DMS153 (cell line): ENCODE measurements at regions not wholly inside any gene's neighbourhood (a gene's known extent, or its start where the extent isn't known, plus 50 kb on each side); places are given as distances from the start of the nearest gene placed in this dataset.

Source experiments
- DNase-seq: peaks from one replicate; lab custom pipeline; 2025; lab: John Stamatoyannopoulos, UW

GRCh38 chr13:40252241-40252640 lies 414.2 kb downstream of the FOXO1 start:
- no peak for DNase-seq

GRCh38 chr13:40252676-40253075 lies 413.8 kb downstream of the FOXO1 start:
- DNase-seq = no peak

DNA sequence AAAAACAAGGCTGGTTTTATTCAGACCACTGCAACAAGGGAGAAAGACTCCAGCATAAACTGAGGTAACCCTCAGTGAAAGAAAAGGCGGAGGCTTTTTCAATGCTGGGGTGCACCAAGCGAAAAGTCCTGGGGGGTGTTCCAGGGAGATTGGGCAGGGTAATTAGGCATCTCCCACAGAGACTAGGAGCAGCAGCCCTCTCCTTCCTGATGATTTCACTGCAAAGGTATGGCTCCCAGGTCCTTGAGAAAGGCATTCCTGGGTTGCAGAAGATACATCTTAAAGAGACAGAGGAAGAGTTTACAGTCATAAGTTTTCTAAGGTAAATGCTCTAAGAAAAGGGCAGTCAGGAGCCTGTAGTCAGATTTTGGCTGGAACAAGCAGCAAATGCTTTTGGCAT lies 412.0 kb downstream of the FOXO1 start:
- DNase-seq = no peak

DNA sequence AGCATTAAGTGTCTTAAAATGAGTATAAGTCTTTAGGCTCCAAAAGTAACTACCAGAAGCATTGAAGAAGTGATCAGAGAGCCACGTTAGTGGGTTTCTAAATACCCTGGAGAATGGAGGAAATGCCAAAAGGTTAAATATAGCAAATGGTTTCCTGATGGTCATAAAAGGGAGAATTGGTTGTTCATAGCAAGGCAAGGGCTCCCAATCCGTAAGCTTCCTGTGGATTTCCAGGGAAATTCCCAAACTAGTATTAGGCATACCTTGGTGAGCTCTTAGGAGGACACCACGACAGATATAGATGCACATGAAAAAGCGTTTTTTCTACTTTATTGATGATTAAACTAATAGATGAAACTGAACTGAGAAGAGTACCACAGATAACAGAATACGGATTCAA lies 410.9 kb downstream of the FOXO1 start:
- no peak for DNase-seq

- DNase-seq = no peak
These were observed 406.5 kb downstream of the FOXO1 start for GRCh38 chr13:40259899-40260298.

- DNase-seq = no peak
These were observed 405.1 kb downstream of the FOXO1 start for GRCh38 chr13:40261336-40261735.

- DNase-seq = no peak
These were observed 404.5 kb downstream of the FOXO1 start for GRCh38 chr13:40261947-40262346.

DNA sequence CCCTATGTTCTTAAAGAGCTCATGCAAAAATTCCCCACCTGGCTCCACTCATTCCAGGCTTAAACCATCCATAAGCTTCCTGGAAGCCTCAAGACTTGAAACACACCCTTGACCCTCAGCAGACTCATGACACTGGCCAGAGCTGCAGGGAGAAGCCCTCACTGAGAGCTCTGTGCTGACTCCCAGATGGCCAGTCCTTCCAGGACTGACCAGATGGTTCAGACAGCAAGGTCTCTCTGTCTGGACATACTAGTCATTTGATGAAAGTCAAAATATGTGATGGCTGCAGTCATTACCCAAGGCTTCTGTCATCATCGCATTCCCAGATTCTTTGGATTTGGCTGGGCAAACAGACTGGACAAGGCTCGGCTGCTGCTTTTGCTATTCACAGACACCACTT lies 397.4 kb downstream of the FOXO1 start:
- no peak for DNase-seq

GRCh38 chr13:40270726-40271125 lies 395.7 kb downstream of the FOXO1 start:
- DNase-seq = no peak

GRCh38 chr13:40271271-40271885 lies 395.1 kb downstream of the FOXO1 start:
- no peak for DNase-seq

DNA sequence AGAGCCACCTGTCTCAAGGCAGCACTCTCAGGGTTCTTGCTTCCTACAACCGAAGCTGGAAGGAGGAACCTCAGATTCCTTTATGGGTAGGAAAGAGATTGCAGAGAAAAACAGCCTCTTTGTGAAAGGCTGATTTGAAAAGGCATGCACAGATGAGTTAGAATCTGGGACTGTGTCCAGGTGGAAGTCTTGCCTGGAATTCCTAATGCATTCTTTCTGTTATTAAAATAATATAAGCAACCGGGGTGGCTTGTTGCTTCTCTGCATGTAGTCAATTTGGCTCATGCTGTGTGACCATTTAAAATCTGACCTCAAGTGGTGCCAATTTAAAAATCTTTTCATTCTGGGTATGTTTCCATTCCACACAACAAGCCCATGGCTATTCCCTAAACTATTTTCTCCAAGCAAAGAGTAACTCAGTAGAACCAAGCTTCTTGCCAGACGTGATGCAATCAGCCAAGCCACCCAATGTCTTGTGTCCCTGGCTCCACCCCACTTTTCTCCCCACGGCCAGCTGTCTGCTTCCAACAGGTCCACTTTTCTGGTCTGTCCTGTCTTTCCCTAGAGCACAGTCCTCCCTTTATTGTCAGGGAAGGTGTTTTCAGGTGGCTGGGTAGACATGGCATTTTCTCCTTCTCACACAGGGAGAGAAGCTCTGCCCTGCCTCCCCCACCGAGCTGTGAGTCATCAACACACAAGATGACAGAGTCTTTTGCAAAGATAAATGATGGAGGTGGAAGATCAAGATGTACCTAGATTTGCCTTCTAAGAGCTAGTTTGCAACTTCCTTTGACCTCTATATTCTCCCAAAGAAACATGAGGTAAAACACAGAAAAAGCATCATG lies 394.3 kb downstream of the FOXO1 start:
- DNase-seq = no peak

DNA sequence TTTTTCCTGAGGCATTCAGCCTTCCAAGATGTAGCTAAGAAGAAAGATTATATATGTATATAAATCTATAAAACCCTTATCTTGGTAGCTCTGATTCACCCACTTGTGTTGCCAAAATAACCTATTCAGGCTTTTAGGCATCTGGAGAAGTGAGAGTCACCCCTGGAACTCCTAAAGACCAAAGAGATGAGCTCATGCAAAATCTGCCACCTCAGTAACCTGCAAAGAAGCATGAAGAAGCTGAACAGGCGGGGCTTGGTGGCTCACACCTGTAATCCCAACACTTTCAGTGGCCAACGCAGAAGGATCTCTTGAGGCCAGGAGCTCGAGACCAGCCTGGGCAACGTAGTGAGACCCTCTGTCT lies 393.7 kb downstream of the FOXO1 start:
- DNase-seq = no peak

DNA sequence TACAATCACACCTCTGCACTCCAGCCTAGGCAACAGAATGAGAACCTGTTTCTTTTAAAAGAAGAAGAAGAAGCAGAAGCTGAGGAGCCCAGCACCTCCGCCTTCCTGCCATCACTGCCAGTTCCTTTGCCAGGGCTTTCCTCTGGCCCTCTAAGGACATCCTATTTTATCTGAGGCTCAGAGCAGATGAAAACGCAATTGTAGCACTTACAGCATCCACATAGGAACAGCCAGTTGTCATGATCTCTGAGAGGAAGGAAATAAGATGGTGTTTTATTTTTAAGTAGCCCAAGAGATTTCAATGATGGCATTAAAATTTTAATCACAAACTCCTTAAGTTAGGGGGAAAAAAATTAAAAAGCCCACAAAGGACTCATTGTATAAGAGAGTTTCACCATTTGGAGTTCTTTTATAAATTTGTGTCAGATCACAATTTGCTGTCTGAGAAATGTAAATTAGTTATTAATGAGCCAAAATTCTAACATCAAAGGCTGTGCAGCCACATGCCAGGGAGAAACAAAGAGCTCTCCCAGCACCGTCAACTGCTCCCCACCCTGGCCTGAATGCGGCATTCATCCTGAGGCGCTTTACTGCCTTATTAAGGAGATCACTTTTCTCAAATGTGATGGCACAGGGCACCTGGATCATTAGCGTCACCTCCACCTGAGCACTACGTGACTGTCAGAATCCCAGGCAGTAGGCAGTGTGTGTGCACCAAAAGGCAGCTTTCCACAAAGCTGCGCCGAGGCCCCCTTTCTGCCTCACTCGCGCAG lies 393.0 kb downstream of the FOXO1 start:
- DNase-seq = no peak

DNA sequence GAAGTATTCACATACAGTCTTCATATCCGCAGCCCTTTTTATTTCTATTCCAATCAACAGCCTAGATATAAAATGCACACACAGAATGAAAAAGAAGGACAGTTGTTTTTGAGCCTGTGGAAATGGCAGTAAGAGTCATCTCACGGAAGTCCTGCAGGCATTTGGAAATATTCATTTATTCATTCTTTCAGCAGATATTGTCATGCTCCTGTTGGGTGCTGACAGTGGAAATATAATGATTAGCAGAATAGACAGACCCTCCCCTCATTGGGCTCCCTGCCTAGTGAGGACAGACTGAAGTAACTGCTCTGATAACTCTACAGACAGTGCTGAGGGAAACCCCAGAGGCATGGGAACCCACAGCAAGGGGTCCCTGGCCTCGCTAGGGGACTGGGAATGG lies 392.3 kb downstream of the FOXO1 start:
- DNase-seq = no peak

DNA sequence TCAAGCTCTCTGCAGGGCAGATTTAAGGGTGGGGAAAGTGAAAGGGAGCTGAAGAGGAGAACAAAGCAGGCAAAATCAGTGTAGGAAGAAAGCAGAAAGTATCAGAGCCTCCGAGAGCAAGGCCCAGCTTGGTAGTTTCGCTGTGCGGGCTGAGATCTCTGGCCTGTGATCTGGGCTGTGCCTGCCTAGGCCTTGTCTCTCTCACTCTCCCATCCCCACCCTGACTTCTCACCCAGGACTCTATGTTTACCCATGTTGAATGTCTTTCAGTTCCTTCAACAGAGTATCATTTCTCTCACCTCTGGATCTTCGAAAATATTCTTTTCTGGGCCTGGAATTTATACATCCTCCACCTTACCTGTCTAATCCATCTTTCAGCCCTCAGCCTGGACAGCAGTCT lies 391.3 kb downstream of the FOXO1 start:
- no peak for DNase-seq

DNA sequence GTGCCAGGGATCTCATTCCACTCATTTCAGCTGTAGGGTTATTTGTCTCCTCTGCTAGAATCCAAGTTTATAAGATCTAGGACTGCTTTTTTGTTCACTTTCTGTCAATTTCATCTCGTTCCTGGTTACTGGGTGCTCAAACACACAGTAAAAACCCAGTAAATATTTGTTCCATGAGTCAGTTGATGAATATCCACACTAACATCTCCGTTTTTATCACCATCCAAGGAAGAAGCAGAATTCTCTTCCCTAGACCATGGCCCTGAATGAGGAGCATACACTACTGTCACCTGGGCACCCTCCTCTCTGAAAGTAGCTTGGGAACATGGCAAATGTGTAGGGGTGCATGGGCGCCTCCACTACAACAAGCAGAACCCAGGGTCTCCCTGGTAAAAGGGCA lies 390.8 kb downstream of the FOXO1 start:
- no peak for DNase-seq

GRCh38 chr13:40283666-40284065 lies 382.8 kb downstream of the FOXO1 start:
- no peak for DNase-seq

- no peak for DNase-seq
These were observed 380.8 kb downstream of the FOXO1 start for GRCh38 chr13:40285634-40286033.

- no peak for DNase-seq
These were observed 379.0 kb downstream of the FOXO1 start for GRCh38 chr13:40287428-40287827.

GRCh38 chr13:40288259-40288658 lies 378.2 kb downstream of the FOXO1 start:
- no peak for DNase-seq

DNA sequence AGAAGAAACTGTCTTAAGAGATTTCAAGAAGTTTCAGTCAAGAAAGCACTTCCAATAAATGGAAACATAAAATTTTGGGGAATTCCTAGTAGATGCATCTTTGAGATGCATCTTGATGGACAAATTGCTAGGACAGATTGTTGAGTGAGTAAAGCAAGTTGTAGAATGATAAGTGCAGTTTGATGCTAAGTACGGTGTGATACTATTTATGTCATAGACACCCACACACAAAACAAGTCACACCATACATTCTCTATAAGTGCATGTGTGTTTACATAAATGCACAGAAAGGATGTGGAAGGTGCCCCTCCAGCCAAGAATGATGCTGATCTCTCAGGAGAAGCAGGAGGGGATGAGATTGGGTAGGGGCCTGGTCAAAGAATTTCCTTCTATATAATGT lies 375.7 kb downstream of the FOXO1 start:
- DNase-seq = no peak

- DNase-seq = no peak
These were observed 374.3 kb downstream of the FOXO1 start for GRCh38 chr13:40292108-40292507.

- no peak for DNase-seq
These were observed 373.9 kb downstream of the FOXO1 start for GRCh38 chr13:40292536-40292935.
